ENCODE measurements at regions not wholly inside any gene's neighbourhood (a gene's known extent, or its start where the extent isn't known, plus 50 kb on each side); places are given as distances from the start of the nearest gene placed in this dataset.
"Not testable (repeated sequence)": the region's sequence is repeated elsewhere in the genome, so short reads cannot be mapped to it uniquely, and the experiment has no call there.

- H3K4me3 ChIP-seq (ENCODE audit: low read depth, low read length), result no peak overlapping the region
- no peak for TF ChIP-seq CTCF (IDR thresholded peaks at IDR 0.05; ENCODE audit: control insufficient read depth, extremely low read depth, insufficient read depth)
- no peak for DNase-seq (ENCODE audit: low read depth)
Observed at GRCh38 chr1:60791226-60791625, 291.1 kb upstream of the NFIA start.

- not testable (repeated sequence) for H3K4me3 ChIP-seq (ENCODE audit: low read depth, low read length); DNase-seq (ENCODE audit: low read depth)
Observed at GRCh38 chr1:60773099-60773498, 309.3 kb upstream of the NFIA start.

- no peak for DNase-seq (ENCODE audit: low read depth)
- TF ChIP-seq CTCF (IDR thresholded peaks at IDR 0.05; ENCODE audit: control insufficient read depth, extremely low read depth, insufficient read depth), result no peak
- H3K4me3 ChIP-seq (ENCODE audit: low read depth, low read length), result no peak overlapping the region
Observed at GRCh38 chr1:60769082-60769481, 313.3 kb upstream of the NFIA start.

GRCh38 chr1:60765204-60765603 lies 317.2 kb upstream of the NFIA start:
- TF ChIP-seq CTCF (IDR thresholded peaks at IDR 0.05; ENCODE audit: control insufficient read depth, extremely low read depth, insufficient read depth), result peak; percentile 80
- no peak overlapping the region for H3K4me3 ChIP-seq (ENCODE audit: low read depth, low read length)
- peak; percentile 53 for DNase-seq (ENCODE audit: low read depth)

- TF ChIP-seq CTCF (IDR thresholded peaks at IDR 0.05; ENCODE audit: control insufficient read depth, extremely low read depth, insufficient read depth), result no peak
- no peak for DNase-seq (ENCODE audit: low read depth)
- H3K4me3 ChIP-seq (ENCODE audit: low read depth, low read length), result no peak overlapping the region
Observed at GRCh38 chr1:60764489-60764888, 317.9 kb upstream of the NFIA start.

- TF ChIP-seq CTCF (IDR thresholded peaks at IDR 0.05; ENCODE audit: control insufficient read depth, extremely low read depth, insufficient read depth), result no peak
- DNase-seq (ENCODE audit: low read depth), result no peak
- no peak overlapping the region for H3K4me3 ChIP-seq (ENCODE audit: low read depth, low read length)
Observed at GRCh38 chr1:60763741-60764140, 318.6 kb upstream of the NFIA start.

- no peak overlapping the region for H3K4me3 ChIP-seq (ENCODE audit: low read depth, low read length)
- no peak for TF ChIP-seq CTCF (IDR thresholded peaks at IDR 0.05; ENCODE audit: control insufficient read depth, extremely low read depth, insufficient read depth)
- no peak for DNase-seq (ENCODE audit: low read depth)
Observed at GRCh38 chr1:60762911-60763310, 319.4 kb upstream of the NFIA start.

GRCh38 chr1:60762176-60762575 lies 320.2 kb upstream of the NFIA start:
- H3K4me3 ChIP-seq (ENCODE audit: low read depth, low read length), result no peak overlapping the region
- TF ChIP-seq CTCF (IDR thresholded peaks at IDR 0.05; ENCODE audit: control insufficient read depth, extremely low read depth, insufficient read depth), result no peak
- DNase-seq (ENCODE audit: low read depth), result no peak
